HL-60 (cell line): ENCODE measurements at regions not wholly inside any gene's neighbourhood (a gene's known extent, or its start where the extent isn't known, plus 50 kb on each side); places are given as distances from the start of the nearest gene placed in this dataset.
"Not testable (repeated sequence)": the region's sequence is repeated elsewhere in the genome, so short reads cannot be mapped to it uniquely, and the experiment has no call there.

Source experiments
- DNase-seq, 2 experiments: peaks; one replicate each; pipeline ENCODE4 v3.0.0-alpha.2; 2010 to 2020; ENCODE audit warnings: low read depth in 1 of 2, low spot score in 1 of 2
- H3K27ac ChIP-seq: fragments of 250-450 bp; sonication (Bioruptor Pico); replicated peaks from 2 replicates; pipeline ENCODE4 v1.5.1; 2020; ENCODE audit warnings: mild to moderate bottlenecking, moderate library complexity
- H3K27me3 ChIP-seq: fragments of 250-450 bp; sonication (Bioruptor Pico); 2 replicates; pipeline ENCODE4 v1.5.1; 2021; ENCODE audit warnings: mild to moderate bottlenecking, moderate library complexity; ENCODE audit not compliant: insufficient read depth, poor library complexity, severe bottlenecking
- H3K4me3 ChIP-seq: replicated peaks from 2 replicates; pipeline ENCODE4 v1.5.1; 2011; ENCODE audit warnings: mild to moderate bottlenecking, control low read depth, low read length; ENCODE audit not compliant: insufficient read depth
- GABPA ChIP-seq: IDR thresholded peaks from 2 replicates; pipeline ENCODE4 v1.6.1; 2012; ENCODE audit warnings: low read depth
- POLR2AphosphoS5 ChIP-seq: IDR thresholded peaks from 2 replicates; pipeline ENCODE4 v1.6.1; 2012; ENCODE audit warnings: low read depth
- REST ChIP-seq: IDR thresholded peaks from 2 replicates; pipeline ENCODE4 v1.6.1; 2012; ENCODE audit warnings: low read depth; ENCODE audit not compliant: insufficient replicate concordance
- SPI1 ChIP-seq: IDR thresholded peaks from 2 replicates; pipeline ENCODE4 v1.6.1; 2012; ENCODE audit warnings: low read depth, mild to moderate bottlenecking, borderline replicate concordance
- TF ChIP-seq, protein P1 (sequence below): IDR thresholded peaks from one replicate; pipeline ENCODE4 v1.5.1; 2011; ENCODE audit warnings: low read length, control low read depth, inconsistent platforms; ENCODE audit not compliant: insufficient read depth

DNA sequence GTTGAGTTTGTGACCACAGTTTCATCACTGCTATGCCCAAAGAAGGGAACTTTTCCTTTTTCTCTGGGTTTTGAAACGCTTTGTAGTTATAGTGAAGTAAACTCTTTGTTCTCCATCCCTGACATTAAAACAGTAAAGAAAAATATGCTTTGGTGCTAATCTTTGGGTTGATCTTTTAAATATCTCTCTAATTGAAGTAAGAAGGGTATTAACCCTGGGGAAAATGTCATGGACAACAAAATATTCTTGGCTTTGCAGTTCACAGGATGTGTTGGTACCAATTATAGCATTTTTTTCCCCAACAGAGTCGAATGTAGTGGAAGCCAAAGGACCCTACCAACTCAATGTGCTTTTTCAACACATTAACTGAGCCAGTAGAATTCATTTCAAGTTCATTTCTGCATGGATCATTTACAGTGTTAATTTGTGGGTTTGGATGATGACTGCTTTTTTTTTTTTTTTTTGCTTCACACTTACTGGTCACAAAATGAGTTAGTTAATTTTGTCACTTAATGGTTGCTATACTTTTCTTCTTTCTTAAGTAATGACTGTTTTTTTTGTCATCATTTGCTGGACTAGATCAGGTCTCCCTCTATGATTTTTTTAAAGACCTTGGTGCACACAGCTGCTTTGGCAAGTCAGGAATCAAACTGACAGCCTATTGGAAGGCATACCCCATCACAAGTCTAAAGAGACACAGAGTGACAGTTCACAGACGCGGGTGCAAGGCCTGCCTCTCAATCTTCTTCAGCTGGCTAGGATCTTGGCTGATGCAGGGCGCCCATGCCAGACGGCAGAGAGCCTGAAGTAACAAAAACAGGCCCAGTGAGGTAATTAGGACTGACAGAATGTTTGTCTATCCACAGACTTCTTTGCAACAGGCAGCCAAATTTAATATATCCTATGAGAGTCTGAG lies 98.8 kb upstream of the MMADHC start:
- no peak overlapping the region for H3K4me3 ChIP-seq
- H3K27ac ChIP-seq: no peak overlapping the region
- no peak for TF ChIP-seq POLR2AphosphoS5
- TF ChIP-seq REST: no peak
- H3K27me3 ChIP-seq: no peaks in the 10 kb centered on the region
- DNase-seq: no peak

- DNase-seq, H3K4me3 ChIP-seq, H3K27me3 ChIP-seq, H3K27ac ChIP-seq: not testable (repeated sequence)
These were observed 97.8 kb upstream of the MMADHC start for GRCh38 chr2:149685401-149685800.

- peak in 1 of 2 experiments; percentile 5 for DNase-seq
- Histone ChIP-seq H3K27me3 (no peaks in the 10 kb centered on the region), H3K27ac (no peak overlapping the region), H3K4me3 (no peak overlapping the region)
- TF ChIP-seq GABPA (no peak), REST (no peak), SPI1 (no peak), POLR2AphosphoS5 (no peak)
- TF ChIP-seq, protein P1, sequence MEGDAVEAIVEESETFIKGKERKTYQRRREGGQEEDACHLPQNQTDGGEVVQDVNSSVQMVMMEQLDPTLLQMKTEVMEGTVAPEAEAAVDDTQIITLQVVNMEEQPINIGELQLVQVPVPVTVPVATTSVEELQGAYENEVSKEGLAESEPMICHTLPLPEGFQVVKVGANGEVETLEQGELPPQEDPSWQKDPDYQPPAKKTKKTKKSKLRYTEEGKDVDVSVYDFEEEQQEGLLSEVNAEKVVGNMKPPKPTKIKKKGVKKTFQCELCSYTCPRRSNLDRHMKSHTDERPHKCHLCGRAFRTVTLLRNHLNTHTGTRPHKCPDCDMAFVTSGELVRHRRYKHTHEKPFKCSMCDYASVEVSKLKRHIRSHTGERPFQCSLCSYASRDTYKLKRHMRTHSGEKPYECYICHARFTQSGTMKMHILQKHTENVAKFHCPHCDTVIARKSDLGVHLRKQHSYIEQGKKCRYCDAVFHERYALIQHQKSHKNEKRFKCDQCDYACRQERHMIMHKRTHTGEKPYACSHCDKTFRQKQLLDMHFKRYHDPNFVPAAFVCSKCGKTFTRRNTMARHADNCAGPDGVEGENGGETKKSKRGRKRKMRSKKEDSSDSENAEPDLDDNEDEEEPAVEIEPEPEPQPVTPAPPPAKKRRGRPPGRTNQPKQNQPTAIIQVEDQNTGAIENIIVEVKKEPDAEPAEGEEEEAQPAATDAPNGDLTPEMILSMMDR: no peak
These were observed 91.7 kb upstream of the MMADHC start for GRCh38 chr2:149679286-149679685.

- H3K4me3 ChIP-seq: no peak overlapping the region
- H3K27ac ChIP-seq: no peak overlapping the region
- DNase-seq: no peak
- TF ChIP-seq GABPA: no peak
- TF ChIP-seq, protein P1: no peak
- no peak for TF ChIP-seq SPI1
- no peak for TF ChIP-seq POLR2AphosphoS5
- no peak for TF ChIP-seq REST
- no peaks in the 10 kb centered on the region for H3K27me3 ChIP-seq
These were observed 89.8 kb upstream of the MMADHC start for GRCh38 chr2:149677416-149677815.
